ENCODE measurements at regions not wholly inside any gene's neighbourhood (a gene's known extent, or its start where the extent isn't known, plus 50 kb on each side); places are given as distances from the start of the nearest gene placed in this dataset.

DNA sequence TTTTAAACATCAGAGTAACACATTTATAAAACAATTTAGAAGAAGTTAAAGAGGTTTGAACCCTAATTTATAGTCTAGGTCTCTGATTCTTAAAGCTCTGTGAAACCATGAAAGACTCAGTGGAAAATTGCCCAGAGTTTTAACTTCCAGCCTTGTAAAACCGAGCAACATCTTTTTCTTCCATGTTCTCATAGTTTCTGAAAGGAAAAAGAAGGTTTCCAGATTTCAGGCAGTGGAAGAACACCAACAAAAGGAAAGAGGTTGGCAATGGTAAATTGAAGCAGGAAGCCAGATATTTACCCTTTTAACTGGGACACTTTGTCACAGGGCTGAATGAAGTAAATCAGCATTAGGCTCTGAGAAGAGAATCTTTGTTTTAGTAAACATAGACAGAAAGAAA is 1999.3 kb downstream of the MAT2B start:
- TF ChIP-seq EP300 (IDR thresholded peaks at IDR 0.05; ENCODE audit: borderline replicate concordance in 1 of 2, control insufficient read depth in 1 of 2, low read depth in 2 of 2, low read length in 2 of 2) (no peak), TARDBP (IDR thresholded peaks at IDR 0.05; ENCODE audit: borderline replicate concordance) (no peak), MXI1 (IDR thresholded peaks at IDR 0.05; ENCODE audit: low read depth, low read length) (no peak), KLF5 (IDR thresholded peaks at IDR 0.05; ENCODE audit: partially characterized antibody) (no peak), HCFC1 (IDR thresholded peaks at IDR 0.05; ENCODE audit: low read length) (no peak)
- TF ChIP-seq, protein P1, sequence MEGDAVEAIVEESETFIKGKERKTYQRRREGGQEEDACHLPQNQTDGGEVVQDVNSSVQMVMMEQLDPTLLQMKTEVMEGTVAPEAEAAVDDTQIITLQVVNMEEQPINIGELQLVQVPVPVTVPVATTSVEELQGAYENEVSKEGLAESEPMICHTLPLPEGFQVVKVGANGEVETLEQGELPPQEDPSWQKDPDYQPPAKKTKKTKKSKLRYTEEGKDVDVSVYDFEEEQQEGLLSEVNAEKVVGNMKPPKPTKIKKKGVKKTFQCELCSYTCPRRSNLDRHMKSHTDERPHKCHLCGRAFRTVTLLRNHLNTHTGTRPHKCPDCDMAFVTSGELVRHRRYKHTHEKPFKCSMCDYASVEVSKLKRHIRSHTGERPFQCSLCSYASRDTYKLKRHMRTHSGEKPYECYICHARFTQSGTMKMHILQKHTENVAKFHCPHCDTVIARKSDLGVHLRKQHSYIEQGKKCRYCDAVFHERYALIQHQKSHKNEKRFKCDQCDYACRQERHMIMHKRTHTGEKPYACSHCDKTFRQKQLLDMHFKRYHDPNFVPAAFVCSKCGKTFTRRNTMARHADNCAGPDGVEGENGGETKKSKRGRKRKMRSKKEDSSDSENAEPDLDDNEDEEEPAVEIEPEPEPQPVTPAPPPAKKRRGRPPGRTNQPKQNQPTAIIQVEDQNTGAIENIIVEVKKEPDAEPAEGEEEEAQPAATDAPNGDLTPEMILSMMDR (IDR thresholded peaks at IDR 0.05 in 2 of 3, conservative IDR thresholded peaks at IDR 0.05 in 1 of 3; ENCODE audit: control insufficient read depth in 2 of 3, extremely low read depth in 1 of 3, insufficient read depth in 1 of 3, low read depth in 3 of 3, low read length in 3 of 3): no peak

Data from GM12878 (cell line).